Aorta (tissue), 5 donors: ENCODE measurements at regions not wholly inside any gene's neighbourhood (a gene's known extent, or its start where the extent isn't known, plus 50 kb on each side); places are given as distances from the start of the nearest gene placed in this dataset.

Source experiments
- ATAC-seq: fragments of 200-7000 bp; cut with Tn5 transposase; one replicate; pipeline ENCODE4 v1.9.1; 2022; ENCODE audit warnings: moderate library complexity; ENCODE audit not compliant: low FRiP score
- DNase-seq, 2 donors: peaks; one replicate each; pipeline ENCODE4 v3.0.0-alpha.2; 2020
- H3K27ac ChIP-seq, 2 donors: one replicate each; pipeline ENCODE4 v1.5.1; 2013; ENCODE audit warnings: low read length in 2 of 2, mild to moderate bottlenecking in 2 of 2, moderate library complexity in 2 of 2, control low read depth in 1 of 2, inconsistent platforms in 1 of 2, low read depth in 1 of 2
- H3K27me3 ChIP-seq, 2 donors: one replicate each; pipeline ENCODE4 v1.6.1; 2013; ENCODE audit warnings: control low read depth in 1 of 2, low read length in 1 of 2, mild to moderate bottlenecking in 1 of 2, moderate library complexity in 1 of 2; ENCODE audit not compliant: insufficient read depth in 2 of 2, control insufficient read depth in 1 of 2
- H3K36me3 ChIP-seq, 2 donors: one replicate each; pipeline ENCODE4 v1.6.1; 2013; ENCODE audit warnings: control low read depth in 1 of 2, low read length in 1 of 2, mild to moderate bottlenecking in 1 of 2; ENCODE audit not compliant: insufficient read depth in 2 of 2, control insufficient read depth in 1 of 2
- H3K4me1 ChIP-seq, 2 donors: one replicate each; pipeline ENCODE4 v1.6.1; 2013; ENCODE audit warnings: low read length in 2 of 2, control low read depth in 1 of 2, mild to moderate bottlenecking in 1 of 2, moderate library complexity in 1 of 2; ENCODE audit not compliant: insufficient read depth in 2 of 2, control insufficient read depth in 1 of 2
- H3K4me3 ChIP-seq, 2 donors: one replicate each; pipeline ENCODE4 v1.5.1; 2013; ENCODE audit warnings: low read length in 2 of 2, control low read depth in 1 of 2, mild to moderate bottlenecking in 1 of 2
- H3K9me3 ChIP-seq: one replicate; pipeline ENCODE4 v1.6.1; 2013; ENCODE audit warnings: mild to moderate bottlenecking, low read length; ENCODE audit not compliant: control insufficient read depth
- WGBS, 2 donors: extraction: QIAGEN DNeasy Blood & Tissue Kit; methylation state at CpG; one replicate each; pipeline ENCODE4 v1.1.7; 2013; 5-methylcytosine and 5-hydroxymethylcytosine counted together
- intact Hi-C, 2 donors: fragments of 100-400 bp; cut with DNase I; formaldehyde crosslinking; loops; one replicate each; pipeline versions ENCODE4 v1.14.2 to v1.15.0; 2022
- donor health status: healthy with polysubstance abuse.
- donor health status: Bipolar disorder and iron deficiency.
- donor health status: DM: no; HTN: no; CAD: no.
- donor health status: DM: no; HTN: no; CAD: no.
- donor health status: DM: yes; HTN: yes; CAD: no.

DNA sequence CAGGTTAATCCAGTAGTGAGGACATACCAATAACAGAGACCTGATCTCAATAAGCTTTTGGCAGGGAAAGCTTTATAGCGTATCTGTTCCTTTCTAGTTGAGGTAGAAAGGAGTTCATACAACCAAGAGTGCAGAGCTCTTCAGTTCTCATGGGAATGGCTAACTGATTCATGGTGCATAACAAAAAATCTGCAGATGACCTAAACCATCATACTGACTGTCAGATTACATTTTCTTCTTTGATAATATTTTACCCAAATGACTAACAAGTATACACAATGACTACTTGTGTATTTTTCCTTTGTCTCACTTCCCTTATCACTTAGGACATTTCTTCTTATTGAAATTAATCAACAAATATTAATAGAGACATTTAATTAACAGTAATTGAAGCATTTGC lies 140.0 kb upstream of the SERTAD2 start:
- Histone ChIP-seq H3K4me3 (no peak overlapping the region), H3K36me3 (no peaks in the 10 kb centered on the region), H3K9me3 (no peaks in the 10 kb centered on the region), H3K27me3 (no peaks in the 10 kb centered on the region), H3K4me1 (no peaks in the 10 kb centered on the region), H3K27ac (no peak overlapping the region)
- intact Hi-C loops: no loop called here
- no peak for ATAC-seq
- DNase-seq: no peak
- 71 to 72% methylated on average over 1 of the region's 1 CpG for WGBS, 2 donors

DNA sequence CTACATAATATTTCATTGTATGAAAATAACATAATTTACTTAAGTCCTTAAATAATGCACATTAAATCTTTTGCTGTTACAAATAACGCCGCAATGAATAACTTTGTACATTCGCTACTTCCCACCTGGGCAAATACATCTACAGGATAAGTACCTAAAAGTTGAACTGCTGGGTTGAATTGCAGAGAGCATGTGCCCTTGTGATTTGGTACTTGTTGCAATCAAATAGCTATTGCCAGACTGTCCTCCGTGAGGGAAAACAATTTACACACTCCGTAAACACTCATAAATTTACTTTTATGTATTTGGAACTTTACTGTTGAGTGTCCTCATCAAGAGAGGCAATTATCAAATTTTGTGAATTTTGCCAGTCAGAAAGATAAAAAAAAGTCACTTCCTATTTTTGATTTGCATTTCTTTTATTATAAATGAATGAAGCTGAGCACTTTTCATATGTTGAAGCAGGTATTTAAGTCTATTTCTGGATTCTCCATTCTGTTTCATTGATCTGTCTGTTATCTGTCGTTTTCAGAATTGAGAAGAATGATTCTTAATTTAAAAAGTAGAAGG lies 140.8 kb upstream of the SERTAD2 start:
- Histone ChIP-seq H3K27ac (no peak overlapping the region), H3K4me3 (no peak overlapping the region), H3K9me3 (no peaks in the 10 kb centered on the region), H3K4me1 (no peaks in the 10 kb centered on the region), H3K27me3 (no peaks in the 10 kb centered on the region), H3K36me3 (no peaks in the 10 kb centered on the region)
- WGBS, 2 donors: 88 to 92% methylated on average over 6 of the region's 6 CpGs
- no peak for DNase-seq
- intact Hi-C loops: no loop called here
- no peak for ATAC-seq

DNA sequence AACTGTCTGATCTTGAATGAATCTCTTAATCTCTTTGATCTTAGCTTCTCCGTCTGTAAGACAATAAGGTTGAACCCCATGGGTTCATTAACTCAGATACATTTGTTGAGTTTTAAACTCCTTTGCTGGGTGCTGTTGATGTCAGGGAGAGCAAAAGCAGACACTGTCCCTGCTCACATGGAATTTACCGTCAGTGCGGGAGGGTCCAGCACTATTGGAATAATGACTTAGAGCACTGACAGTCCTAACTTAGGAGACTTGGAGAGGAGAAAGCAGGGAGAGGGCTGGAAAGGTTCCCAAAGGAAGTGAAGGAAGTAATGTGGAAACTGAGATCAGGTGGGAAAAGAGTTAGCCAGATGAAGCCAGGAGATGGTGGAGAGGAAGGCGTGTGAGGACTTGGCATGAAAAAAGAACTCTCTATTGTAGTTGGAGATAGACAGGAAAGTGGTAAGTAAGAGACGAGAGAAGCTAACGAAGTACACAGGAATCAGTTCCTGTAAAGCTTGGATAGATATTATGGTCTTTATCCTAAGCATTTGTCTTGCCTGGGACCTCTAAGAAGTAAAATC lies 141.4 kb upstream of the SERTAD2 start:
- WGBS, 2 donors: 84 to 85% methylated on average over 6 of the region's 6 CpGs
- no peaks in the 10 kb centered on the region for H3K9me3 ChIP-seq
- H3K36me3 ChIP-seq: no peaks in the 10 kb centered on the region
- intact Hi-C loops: no loop called here
- no peaks in the 10 kb centered on the region for H3K27me3 ChIP-seq
- DNase-seq (no peak), ATAC-seq (no peak)
- H3K4me1 ChIP-seq: no peaks in the 10 kb centered on the region
- H3K27ac ChIP-seq: no peak overlapping the region
- no peak overlapping the region for H3K4me3 ChIP-seq

DNA sequence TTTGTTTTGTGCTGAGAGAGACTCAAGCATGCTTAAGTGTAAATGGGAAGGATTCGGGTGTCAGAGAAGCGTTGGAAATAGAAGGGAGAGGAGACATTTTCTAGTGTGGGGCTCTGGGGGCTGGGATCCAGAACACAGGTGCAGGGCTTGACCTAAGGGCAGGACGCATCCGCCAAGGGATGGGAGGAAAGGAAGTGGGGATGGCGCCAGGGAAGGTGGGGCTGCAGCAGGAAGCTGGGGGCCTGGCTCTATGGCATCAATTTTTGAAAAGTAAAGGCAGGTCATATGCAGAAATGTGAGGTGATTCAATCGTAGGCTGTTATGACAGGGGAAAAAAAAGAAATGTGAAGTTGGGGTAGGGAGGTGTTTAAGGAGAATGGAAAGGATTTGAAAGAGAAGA lies 143.2 kb upstream of the SERTAD2 start:
- DNase-seq: no peak
- WGBS, 2 donors: 77 to 83% methylated on average over 6 of the region's 6 CpGs

DNA sequence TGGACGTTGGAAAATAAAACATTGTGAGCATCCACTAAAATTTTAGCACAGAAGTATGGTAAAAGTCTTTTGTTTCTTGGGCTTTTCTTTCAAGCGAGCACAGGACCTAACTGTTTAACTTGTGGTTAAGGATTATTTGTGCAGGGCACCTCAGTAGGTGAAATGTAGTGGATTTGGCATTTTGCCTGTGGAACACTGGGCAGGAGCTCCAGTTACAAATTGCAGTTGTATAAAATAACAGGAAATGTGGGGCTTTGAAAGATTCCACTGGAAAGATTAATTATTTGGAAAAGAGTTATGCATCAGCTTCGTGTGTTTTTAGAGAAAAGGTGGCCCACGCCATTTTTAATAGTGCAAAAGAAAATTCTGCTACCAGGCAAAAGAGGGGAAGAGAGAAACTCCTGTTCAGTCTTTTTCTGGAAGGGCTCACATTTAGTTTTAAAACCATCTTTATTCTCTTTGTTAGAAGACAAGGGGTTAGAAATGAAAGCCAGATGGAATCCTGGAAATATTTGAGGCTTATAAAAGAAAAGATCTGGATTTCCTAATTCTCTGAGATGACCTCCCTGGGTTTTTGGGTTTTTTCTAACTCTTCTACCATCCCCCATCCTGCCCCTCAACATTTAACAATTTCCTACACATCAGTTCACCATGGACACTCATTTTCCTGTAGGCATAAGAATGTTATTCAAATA lies 144.3 kb upstream of the SERTAD2 start:
- ATAC-seq: no peak
- Histone ChIP-seq H3K9me3 (no peaks in the 10 kb centered on the region), H3K4me1 (no peaks in the 10 kb centered on the region), H3K36me3 (no peaks in the 10 kb centered on the region), H3K27me3 (no peaks in the 10 kb centered on the region), H3K27ac (no peak overlapping the region), H3K4me3 (no peak overlapping the region)
- WGBS, 2 donors: 26 to 28% methylated on average over 4 of the region's 4 CpGs
- intact Hi-C loops: no loop called here
- no peak for DNase-seq

More for the DNA sequence above, 143.2 kb upstream of the SERTAD2 start:
- no peak for ATAC-seq
- no peaks in the 10 kb centered on the region for H3K4me1 ChIP-seq
- no peak overlapping the region for H3K4me3 ChIP-seq
- H3K27me3 ChIP-seq: no peaks in the 10 kb centered on the region
- intact Hi-C loops: no loop called here
- H3K27ac ChIP-seq: no peak overlapping the region
- H3K36me3 ChIP-seq: no peaks in the 10 kb centered on the region
- no peaks in the 10 kb centered on the region for H3K9me3 ChIP-seq

DNA sequence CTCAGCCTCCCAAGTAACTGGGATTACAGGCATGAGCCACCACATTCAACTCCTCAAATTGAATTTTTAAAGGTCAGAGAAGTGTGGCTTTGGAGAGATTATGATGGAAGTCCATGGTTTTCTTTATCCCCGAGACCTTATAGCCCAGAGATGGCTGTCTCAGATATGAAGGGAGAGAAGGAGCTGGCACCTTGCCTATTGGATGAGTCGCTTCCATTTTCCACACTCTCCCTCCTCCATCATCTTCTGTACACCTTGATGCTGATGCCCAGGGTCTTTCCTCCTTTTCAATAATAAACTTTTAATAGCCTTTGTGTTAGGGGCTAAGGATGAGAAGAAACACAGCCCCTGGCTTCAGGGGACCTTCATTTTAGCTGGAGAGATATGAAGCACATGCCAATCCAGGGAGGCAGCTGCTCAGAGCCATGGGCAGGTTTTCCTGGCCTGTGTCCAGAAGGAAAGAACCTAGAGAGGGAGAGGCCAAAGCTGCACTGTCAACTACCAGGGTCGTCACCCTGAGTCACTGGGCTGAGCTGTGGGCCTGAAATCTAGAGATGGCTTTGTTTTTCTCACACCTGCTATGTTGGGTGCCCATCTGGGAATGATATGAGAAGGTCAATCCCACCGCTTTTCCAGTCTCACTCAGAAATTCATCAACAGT lies 146.0 kb upstream of the SERTAD2 start:
- WGBS, 2 donors: 95 to 96% methylated on average over 4 of the region's 4 CpGs
- no peak for DNase-seq
- Histone ChIP-seq H3K4me1 (no peaks in the 10 kb centered on the region), H3K27ac (no peak overlapping the region), H3K9me3 (no peaks in the 10 kb centered on the region), H3K36me3 (no peaks in the 10 kb centered on the region), H3K27me3 (no peaks in the 10 kb centered on the region), H3K4me3 (no peak overlapping the region)
- intact Hi-C loops: no loop called here
- ATAC-seq: no peak

DNA sequence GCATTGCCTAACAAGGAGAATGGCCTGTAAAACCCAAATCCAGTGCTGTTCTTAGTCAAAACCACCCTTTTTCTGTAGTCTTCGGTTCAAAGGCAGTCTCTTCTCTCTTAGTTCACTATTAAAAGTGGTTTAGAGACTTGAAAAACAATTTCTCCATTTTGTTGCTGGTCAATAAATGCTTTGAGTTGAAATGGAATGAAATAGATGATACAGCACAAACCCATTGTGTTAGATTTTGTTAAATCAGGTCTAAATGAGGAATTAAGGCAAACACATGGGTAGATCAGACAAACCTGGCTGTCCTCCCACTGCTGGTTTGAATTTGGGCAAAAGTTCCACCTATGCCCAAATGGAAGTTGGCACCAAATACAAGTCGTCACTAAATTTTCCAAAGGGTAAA lies 150.1 kb upstream of the SERTAD2 start:
- H3K36me3 ChIP-seq: no peaks in the 10 kb centered on the region
- ATAC-seq (no peak), DNase-seq (no peak)
- H3K4me1 ChIP-seq: no peaks in the 10 kb centered on the region
- H3K9me3 ChIP-seq: no peaks in the 10 kb centered on the region
- H3K27ac ChIP-seq: no peak overlapping the region
- no peaks in the 10 kb centered on the region for H3K27me3 ChIP-seq
- 64 to 90% methylated on average over 2 of the region's 2 CpGs for WGBS, 2 donors
- intact Hi-C loops: no loop called here
- H3K4me3 ChIP-seq: no peak overlapping the region

DNA sequence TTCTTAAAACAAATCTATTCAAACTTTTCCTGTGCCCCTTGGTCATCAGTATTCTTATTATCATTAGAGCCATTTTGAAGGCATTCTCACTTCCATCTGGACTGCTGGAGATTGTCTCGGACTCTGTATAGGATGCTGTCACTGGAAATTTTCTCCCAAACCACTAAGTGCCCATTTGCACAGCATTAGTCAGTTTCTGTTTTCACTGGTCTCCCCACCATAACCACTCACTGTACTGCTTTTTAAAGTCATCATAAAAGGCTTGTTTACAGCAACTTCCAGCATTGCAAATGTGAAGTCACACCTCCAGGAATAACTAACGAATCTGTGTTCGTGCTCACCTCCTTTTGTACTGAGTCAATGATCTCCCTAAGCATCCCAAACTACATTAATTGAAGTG lies 150.9 kb upstream of the SERTAD2 start:
- Histone ChIP-seq H3K27ac (no peak overlapping the region), H3K4me1 (no peaks in the 10 kb centered on the region), H3K36me3 (no peaks in the 10 kb centered on the region), H3K4me3 (no peak overlapping the region), H3K9me3 (no peaks in the 10 kb centered on the region), H3K27me3 (no peaks in the 10 kb centered on the region)
- ATAC-seq (no peak), DNase-seq (no peak)
- WGBS, 2 donors: 97 to 99% methylated on average over 3 of the region's 3 CpGs
- intact Hi-C loops: no loop called here

DNA sequence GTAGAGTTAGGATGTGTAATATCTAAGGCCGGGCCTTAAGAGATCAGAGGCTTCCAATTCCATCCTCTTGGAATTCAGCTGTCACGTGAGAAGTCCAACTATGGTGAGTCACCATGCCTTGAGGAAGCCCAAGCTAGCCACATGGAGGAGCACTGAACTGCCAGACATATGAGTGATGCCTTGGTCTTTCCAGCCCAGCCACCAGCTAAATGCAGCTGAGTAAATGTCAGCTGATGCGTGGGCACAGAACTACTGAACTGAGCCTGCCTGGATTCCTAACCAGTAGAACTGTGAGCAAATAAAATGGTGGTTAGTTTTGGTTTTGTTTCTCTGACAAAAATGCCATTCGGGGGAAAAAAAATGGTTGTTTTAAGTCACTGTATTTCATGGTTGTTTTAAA lies 153.7 kb upstream of the SERTAD2 start:
- Histone ChIP-seq H3K4me3 (no peak overlapping the region), H3K36me3 (no peaks in the 10 kb centered on the region), H3K27me3 (no peaks in the 10 kb centered on the region), H3K27ac (no peak overlapping the region), H3K4me1 (no peaks in the 10 kb centered on the region), H3K9me3 (no peaks in the 10 kb centered on the region)
- no peak for ATAC-seq
- WGBS, 2 donors: 50 to 67% methylated on average over 4 of the region's 4 CpGs
- DNase-seq: peak in 1 of 2 donors; percentile 76
- intact Hi-C loops: no loop called here
